Endothelial cell of umbilical vein (primary cell): ENCODE measurements at regions not wholly inside any gene's neighbourhood (a gene's known extent, or its start where the extent isn't known, plus 50 kb on each side); places are given as distances from the start of the nearest gene placed in this dataset.

ENCODE experiments used
- BruUV-seq: library from RNA; stranded (reverse); fragments of 400-500 nt; replicated peaks from 2 replicates; lab custom pipeline; 2021; lab: Mats Ljungman, UMichigan
- CTCF ChIA-PET: fragments of 300-600, 350-600 bp; sonication (Branson Sonifier 250); formaldehyde crosslinking; loops from one replicate; lab custom pipeline; 2021; ENCODE audit warnings: antibody characterized with exemption, inconsistent platforms; lab: Charles Lee
- POLR2A ChIA-PET: fragments of 300-600, 350-600 bp; sonication (Branson Sonifier 250); formaldehyde crosslinking; loops from one replicate; lab custom pipeline; 2021; ENCODE audit warnings: antibody characterized with exemption, inconsistent platforms; lab: Charles Lee
- DNase-seq: peaks from one replicate; pipeline ENCODE4 v3.0.0-alpha.2; 2011; ENCODE audit warnings: low read depth, low spot score
- FAIRE-seq: peaks from 2 replicates; lab custom pipeline; 2011; peaks lifted over from hg19 to GRCh38; lab: Jason Lieb, UNC
- H2AFZ ChIP-seq: 2 replicates; pipeline ENCODE4 v1.6.0; 2012; ENCODE audit warnings: low read depth, low read length, control low read depth, inconsistent platforms
- H3K27ac ChIP-seq: 2 replicates; pipeline ENCODE4 v1.5.1; 2011; ENCODE audit warnings: low read depth, mild to moderate bottlenecking, control low read depth, low read length, moderate library complexity; ENCODE audit not compliant: insufficient read depth
- H3K27me3 ChIP-seq, 2 experiments: 2 replicates each; pipeline versions ENCODE4 v1.6.0 to v1.6.1; 2011; ENCODE audit warnings: low read length in 2 of 2, mixed read lengths in 1 of 2; ENCODE audit not compliant: control insufficient read depth in 2 of 2, insufficient read depth in 2 of 2
- H3K36me3 ChIP-seq, 2 experiments: 2 replicates in 1 of 2; 3 replicates in 1 of 2; pipeline ENCODE4 v1.5.1; 2011; ENCODE audit warnings: low read length in 2 of 2, mild to moderate bottlenecking in 1 of 2, moderate library complexity in 1 of 2; ENCODE audit not compliant: control insufficient read depth in 2 of 2, insufficient read depth in 2 of 2; ENCODE audit errors: extremely low read depth in 1 of 2
- H3K4me1 ChIP-seq: 3 replicates; pipeline ENCODE4 v1.5.1; 2011; ENCODE audit warnings: mild to moderate bottlenecking, low read length; ENCODE audit not compliant: control insufficient read depth, insufficient read depth; ENCODE audit errors: extremely low read depth
- H3K4me2 ChIP-seq: 2 replicates; pipeline ENCODE4 v1.6.1; 2011; ENCODE audit warnings: low read length, control low read depth, mixed read lengths; ENCODE audit not compliant: insufficient read depth
- H3K4me3 ChIP-seq, 3 experiments: fragments of 200-600 bp in 1 of 3; sonication (generic), shearing (Covaris generic) in 1 of 3; replicated peaks in 1 of 3; 2 replicates each; pipeline ENCODE4 v1.5.1; 2011 to 2016; ENCODE audit warnings: control low read depth in 3 of 3, low read length in 3 of 3, mild to moderate bottlenecking in 2 of 3, inconsistent platforms in 1 of 3, low read depth in 1 of 3, moderate library complexity in 1 of 3; ENCODE audit not compliant: insufficient read depth in 1 of 3
- H3K79me2 ChIP-seq: 2 replicates; pipeline ENCODE4 v1.6.0; 2012; ENCODE audit warnings: low read length, inconsistent platforms; ENCODE audit not compliant: control insufficient read depth, insufficient read depth
- H3K9ac ChIP-seq: replicated peaks from 2 replicates; pipeline ENCODE3; 2011; ENCODE audit warnings: low read length, control low read depth; ENCODE audit not compliant: insufficient read depth; ENCODE audit errors: extremely low read depth
- H3K9me1 ChIP-seq: replicated peaks from 3 replicates; pipeline ENCODE4 v1.6.0; 2011; ENCODE audit warnings: mild to moderate bottlenecking, low read length; ENCODE audit not compliant: control insufficient read depth, insufficient read depth; ENCODE audit errors: extremely low read depth
- H3K9me3 ChIP-seq: replicated peaks from 2 replicates; pipeline ENCODE4 v1.5.1; 2012; ENCODE audit warnings: low read length, inconsistent platforms; ENCODE audit not compliant: control insufficient read depth, insufficient read depth
- H4K20me1 ChIP-seq: replicated peaks from 2 replicates; pipeline ENCODE3; 2011; ENCODE audit warnings: mild to moderate bottlenecking, low read length; ENCODE audit not compliant: control insufficient read depth, insufficient read depth; ENCODE audit errors: extremely low read depth
- EZH2 ChIP-seq: IDR thresholded peaks from 2 replicates; pipeline ENCODE4 v1.6.1; 2012; ENCODE audit warnings: borderline replicate concordance, low read depth, mild to moderate bottlenecking, moderate library complexity, low read length, inconsistent platforms; ENCODE audit not compliant: severe bottlenecking
- FOS ChIP-seq: IDR thresholded peaks from 2 replicates; pipeline ENCODE4 v1.6.1; 2011; ENCODE audit warnings: mild to moderate bottlenecking, low read length, moderate library complexity, borderline replicate concordance; ENCODE audit not compliant: insufficient read depth
- POLR2A ChIP-seq: IDR thresholded peaks from 2 replicates; pipeline ENCODE4 v1.6.1; 2012; ENCODE audit warnings: low read depth, mild to moderate bottlenecking, control low read depth, low read length
- POLR2AphosphoS5 ChIP-seq: IDR thresholded peaks from 2 replicates; pipeline ENCODE4 v1.6.1; 2012; ENCODE audit warnings: low read depth, mild to moderate bottlenecking, control low read depth, low read length, moderate library complexity; ENCODE audit not compliant: insufficient read depth
- dilution Hi-C: fragments of 300-500 bp; cut with MboI; formaldehyde crosslinking; loops from one replicate; pipeline ENCODE4 v1.15.0; 2019; ENCODE audit warnings: low sequenced_read_pairs; ENCODE audit not compliant: extremely low pct_ligation_motif_present
- intact Hi-C: fragments of 100-400 bp; cut with micrococcal nuclease; formaldehyde crosslinking; loops from one replicate; pipeline ENCODE4 v1.10.0; 2022
- TF ChIP-seq, protein P1 (sequence below), 2 donors: IDR thresholded peaks; 1 replicate in 1 of 2; 2 replicates in 1 of 2; pipeline ENCODE4 v1.5.1; 2011; ENCODE audit warnings: low read length in 2 of 2, mild to moderate bottlenecking in 2 of 2, moderate library complexity in 2 of 2, control low read depth in 1 of 2, inconsistent platforms in 1 of 2, low read depth in 1 of 2; ENCODE audit not compliant: insufficient read depth in 1 of 2; ENCODE audit errors: extremely low read depth in 1 of 2
- TF ChIP-seq, protein P2 (sequence below): IDR thresholded peaks from 2 replicates; pipeline ENCODE4 v1.6.1; 2011; ENCODE audit not compliant: insufficient read depth, insufficient read length

DNA sequence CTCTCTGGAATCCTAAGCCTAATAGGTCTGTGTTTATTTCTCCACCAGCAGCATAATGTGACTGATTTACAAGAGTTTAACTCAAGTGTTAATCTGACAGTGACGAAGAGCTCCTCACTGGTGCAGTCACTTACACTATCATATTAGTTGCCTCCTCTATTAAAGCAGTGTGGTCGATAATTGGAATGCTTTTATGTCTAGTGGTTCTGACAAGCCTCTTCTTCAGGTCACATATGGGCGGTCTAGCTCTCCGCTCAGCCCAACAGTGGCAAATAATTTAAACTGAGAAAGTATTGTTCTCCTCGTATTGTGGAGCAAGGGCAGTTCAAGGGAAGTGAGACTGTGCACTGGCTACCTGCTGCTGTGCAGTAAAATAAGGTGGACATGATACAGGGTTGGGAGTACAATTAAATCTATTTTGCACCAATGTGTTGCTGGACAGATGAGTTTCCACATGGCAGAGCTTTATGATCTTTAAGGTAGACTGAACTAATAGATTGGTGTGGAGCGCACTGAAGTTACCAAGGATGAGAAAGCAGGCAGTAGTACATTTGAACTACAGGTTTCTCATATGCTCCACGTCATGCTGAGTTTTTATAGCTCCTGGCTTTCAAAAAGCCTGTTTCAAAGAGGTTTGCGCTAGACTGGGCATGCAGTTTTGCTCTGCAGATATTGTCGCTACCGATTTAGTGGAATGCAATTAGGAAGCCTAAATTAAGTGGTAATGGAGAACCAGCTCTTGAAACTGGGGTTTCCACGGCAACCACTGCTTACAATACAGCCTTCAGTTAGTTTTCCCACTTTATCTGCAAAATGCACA lies 151.7 kb upstream of the POU3F3 start:
- dilution Hi-C loops (no loop called here), intact Hi-C loops (no loop called here)
- no peaks in the 10 kb centered on the region for H3K27me3 ChIP-seq
- H3K9me1 ChIP-seq: no peaks in the 10 kb centered on the region
- H3K36me3 ChIP-seq: no peaks in the 10 kb centered on the region
- TF ChIP-seq POLR2A: no peak
- TF ChIP-seq, protein P1, sequence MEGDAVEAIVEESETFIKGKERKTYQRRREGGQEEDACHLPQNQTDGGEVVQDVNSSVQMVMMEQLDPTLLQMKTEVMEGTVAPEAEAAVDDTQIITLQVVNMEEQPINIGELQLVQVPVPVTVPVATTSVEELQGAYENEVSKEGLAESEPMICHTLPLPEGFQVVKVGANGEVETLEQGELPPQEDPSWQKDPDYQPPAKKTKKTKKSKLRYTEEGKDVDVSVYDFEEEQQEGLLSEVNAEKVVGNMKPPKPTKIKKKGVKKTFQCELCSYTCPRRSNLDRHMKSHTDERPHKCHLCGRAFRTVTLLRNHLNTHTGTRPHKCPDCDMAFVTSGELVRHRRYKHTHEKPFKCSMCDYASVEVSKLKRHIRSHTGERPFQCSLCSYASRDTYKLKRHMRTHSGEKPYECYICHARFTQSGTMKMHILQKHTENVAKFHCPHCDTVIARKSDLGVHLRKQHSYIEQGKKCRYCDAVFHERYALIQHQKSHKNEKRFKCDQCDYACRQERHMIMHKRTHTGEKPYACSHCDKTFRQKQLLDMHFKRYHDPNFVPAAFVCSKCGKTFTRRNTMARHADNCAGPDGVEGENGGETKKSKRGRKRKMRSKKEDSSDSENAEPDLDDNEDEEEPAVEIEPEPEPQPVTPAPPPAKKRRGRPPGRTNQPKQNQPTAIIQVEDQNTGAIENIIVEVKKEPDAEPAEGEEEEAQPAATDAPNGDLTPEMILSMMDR (IDR thresholded peaks at IDR 0.05; ENCODE audit: extremely low read depth in 1 of 2, insufficient read depth in 1 of 2, low read depth in 1 of 2, low read length in 2 of 2): no peak
- H3K9me3 ChIP-seq: peaks cover 6% of the 10 kb centered on the region
- H2AFZ ChIP-seq: no peak overlapping the region
- POLR2A ChIA-PET: no interaction called here
- no peak overlapping the region for H3K27ac ChIP-seq
- CTCF ChIA-PET: no interaction called here
- no peak overlapping the region for H3K4me2 ChIP-seq
- no peak for FAIRE-seq
- H4K20me1 ChIP-seq: no peaks in the 10 kb centered on the region
- BruUV-seq: no TSS peak
- H3K4me1 ChIP-seq: no peaks in the 10 kb centered on the region
- no peak overlapping the region for H3K9ac ChIP-seq
- H3K79me2 ChIP-seq: no peaks in the 10 kb centered on the region
- no peak overlapping the region for H3K4me3 ChIP-seq
- no peak for DNase-seq

DNA sequence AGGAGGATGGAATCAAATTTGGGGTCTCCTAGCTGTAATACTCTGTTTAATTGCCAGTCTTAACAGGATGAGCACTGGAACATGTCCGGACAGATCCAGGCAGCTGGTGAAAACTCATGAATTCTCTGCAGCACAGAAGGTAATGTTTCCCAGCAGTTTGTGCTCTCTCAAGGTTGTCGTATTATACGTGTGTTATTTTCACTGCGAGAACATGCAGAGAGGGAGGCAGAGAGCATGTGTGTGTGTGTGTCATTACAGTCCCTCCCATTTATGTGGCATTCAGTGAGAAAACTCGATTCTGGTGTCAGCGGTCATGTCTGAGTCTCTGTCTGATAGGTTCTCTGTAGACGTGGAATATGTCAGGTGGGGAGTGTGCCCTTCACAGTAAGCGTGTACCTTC lies 150.2 kb upstream of the POU3F3 start:
- CTCF ChIA-PET: no interaction called here
- dilution Hi-C loops (no loop called here), intact Hi-C loops (no loop called here)
- DNase-seq (no peak), FAIRE-seq (no peak)
- POLR2A ChIA-PET: no interaction called here
- Histone ChIP-seq H3K4me3 (no peak overlapping the region), H3K4me2 (no peak overlapping the region), H3K9ac (no peak overlapping the region), H3K27me3 (no peaks in the 10 kb centered on the region), H2AFZ (no peak overlapping the region), H3K27ac (no peak overlapping the region), H3K9me1 (no peaks in the 10 kb centered on the region), H3K79me2 (no peaks in the 10 kb centered on the region), H3K4me1 (no peaks in the 10 kb centered on the region), H4K20me1 (no peaks in the 10 kb centered on the region), H3K9me3 (peaks cover 4% of the 10 kb centered on the region), H3K36me3 (no peaks in the 10 kb centered on the region)
- TF ChIP-seq FOS (no peak), EZH2 (no peak), POLR2AphosphoS5 (no peak)
- TF ChIP-seq, protein P2, sequence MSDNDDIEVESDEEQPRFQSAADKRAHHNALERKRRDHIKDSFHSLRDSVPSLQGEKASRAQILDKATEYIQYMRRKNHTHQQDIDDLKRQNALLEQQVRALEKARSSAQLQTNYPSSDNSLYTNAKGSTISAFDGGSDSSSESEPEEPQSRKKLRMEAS: no peak
- TF ChIP-seq, protein P1 (IDR thresholded peaks at IDR 0.05; ENCODE audit: extremely low read depth in 1 of 2, insufficient read depth in 1 of 2, low read depth in 1 of 2, low read length in 2 of 2): no peak
- BruUV-seq: no TSS peak
